NCI-H1092 (cell line): ENCODE measurements at regions not wholly inside any gene's neighbourhood (a gene's known extent, or its start where the extent isn't known, plus 50 kb on each side); places are given as distances from the start of the nearest gene placed in this dataset.

Experiments
- DNase-seq: peaks from one replicate; lab custom pipeline; 2025; lab: John Stamatoyannopoulos, UW

GRCh38 chr12:92359581-92360209 is 214.0 kb upstream of the BTG1 start:
- DNase-seq, result no peak

GRCh38 chr12:92357584-92358261 is 212.1 kb upstream of the BTG1 start:
- DNase-seq, result no peak

- no peak for DNase-seq
Observed at GRCh38 chr12:92356425-92356824, 210.8 kb upstream of the BTG1 start.

GRCh38 chr12:92349635-92350034 is 204.0 kb upstream of the BTG1 start:
- no peak for DNase-seq

GRCh38 chr12:92342574-92342973 is 196.9 kb upstream of the BTG1 start:
- no peak for DNase-seq

- no peak for DNase-seq
Observed at GRCh38 chr12:92341065-92341668, 195.5 kb upstream of the BTG1 start.

GRCh38 chr12:92340441-92341064 is 194.9 kb upstream of the BTG1 start:
- no peak for DNase-seq

GRCh38 chr12:92340003-92340402 is 194.4 kb upstream of the BTG1 start:
- no peak for DNase-seq

GRCh38 chr12:92339198-92339821 is 193.7 kb upstream of the BTG1 start:
- no peak for DNase-seq

- DNase-seq, result no peak
Observed at GRCh38 chr12:92338671-92339070, 193.0 kb upstream of the BTG1 start.

GRCh38 chr12:92338102-92338501 is 192.5 kb upstream of the BTG1 start:
- no peak for DNase-seq

- no peak for DNase-seq
Observed at GRCh38 chr12:92337128-92337527, 191.5 kb upstream of the BTG1 start.

- no peak for DNase-seq
Observed at GRCh38 chr12:92336641-92337040, 191.0 kb upstream of the BTG1 start.

- DNase-seq, result no peak
Observed at GRCh38 chr12:92335831-92336230, 190.2 kb upstream of the BTG1 start.

GRCh38 chr12:92334552-92334951 is 188.9 kb upstream of the BTG1 start:
- no peak for DNase-seq

- no peak for DNase-seq
Observed at GRCh38 chr12:92332552-92332951, 186.9 kb upstream of the BTG1 start.

- no peak for DNase-seq
Observed at GRCh38 chr12:92331383-92331782, 185.7 kb upstream of the BTG1 start.

- DNase-seq, result no peak
Observed at GRCh38 chr12:92330654-92331053, 185.0 kb upstream of the BTG1 start.

GRCh38 chr12:92326877-92327276 is 181.2 kb upstream of the BTG1 start:
- no peak for DNase-seq

GRCh38 chr12:92324849-92325500 is 179.3 kb upstream of the BTG1 start:
- DNase-seq, result no peak

- no peak for DNase-seq
Observed at GRCh38 chr12:92312463-92312964, 166.9 kb upstream of the BTG1 start.
